Astrocyte of the cerebellum (primary cell): ENCODE measurements at regions not wholly inside any gene's neighbourhood (a gene's known extent, or its start where the extent isn't known, plus 50 kb on each side); places are given as distances from the start of the nearest gene placed in this dataset.

Experiments
- DNase-seq: peaks from one replicate; pipeline ENCODE4 v3.0.0-alpha.2; 2011; ENCODE audit warnings: low read depth
- H3K4me3 ChIP-seq: 2 replicates; pipeline ENCODE4 v1.5.1; 2011; ENCODE audit warnings: mild to moderate bottlenecking, low read depth, low read length, moderate library complexity
- CTCF ChIP-seq: IDR thresholded peaks from 2 replicates; pipeline ENCODE4 v1.5.1; 2012; ENCODE audit warnings: low read length, low read depth, moderate library complexity, mild to moderate bottlenecking; ENCODE audit errors: missing control alignments
- in situ Hi-C: cut with HindIII; loops from 2 replicates; pipeline ENCODE4 v1.10.0; 2017; ENCODE audit warnings: low sequenced_read_pairs

DNA sequence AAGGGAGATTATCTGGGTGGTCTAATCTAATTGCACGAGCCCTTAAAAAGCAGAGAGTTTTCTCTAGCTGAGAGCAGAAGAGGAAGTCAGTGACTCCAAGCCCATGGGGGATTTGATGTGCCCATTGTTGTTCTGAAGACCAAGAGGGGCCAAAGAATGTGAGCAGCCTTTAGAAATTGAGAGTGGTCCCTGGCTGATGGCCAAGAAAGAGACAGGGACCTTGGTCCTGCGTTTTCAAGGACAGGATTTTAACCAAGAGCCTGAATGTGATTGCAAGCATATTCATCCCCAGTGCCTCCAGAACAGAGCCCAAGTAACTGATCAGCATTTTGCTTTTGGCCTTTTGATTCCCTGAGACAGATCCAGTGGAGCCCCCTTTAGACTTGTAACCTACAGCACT is 1353.9 kb downstream of the AACS start:
- in situ Hi-C loops, result no loop called here
- no peak overlapping the region for H3K4me3 ChIP-seq
- DNase-seq, result no peak
- no peak for TF ChIP-seq CTCF

- no peak for TF ChIP-seq CTCF
- no peak overlapping the region for H3K4me3 ChIP-seq
- DNase-seq, result peak; percentile 64
- in situ Hi-C loops, result no loop called here
Observed at GRCh38 chr12:126424696-126425095, 1359.5 kb downstream of the AACS start.

DNA sequence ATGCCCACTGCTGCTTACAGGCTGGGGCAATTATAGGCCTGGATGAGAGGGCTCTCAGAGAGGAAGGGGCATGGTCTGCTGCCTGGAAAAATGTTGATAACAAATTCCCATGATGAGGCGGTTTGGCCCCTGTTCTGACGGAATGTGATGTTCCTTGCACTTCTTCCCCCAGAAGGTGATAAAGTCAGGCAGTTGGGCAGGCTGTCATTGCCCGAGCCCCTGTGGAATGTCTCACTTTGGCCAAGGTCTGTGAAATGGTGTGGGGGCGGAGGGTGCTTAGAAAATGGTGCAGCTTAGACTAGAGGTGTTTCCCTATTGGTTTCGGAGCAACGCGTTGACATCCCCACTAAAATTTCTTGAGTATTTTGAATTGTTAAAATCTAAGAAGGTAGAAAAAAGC is 1360.0 kb downstream of the AACS start:
- TF ChIP-seq CTCF, result no peak

DNA sequence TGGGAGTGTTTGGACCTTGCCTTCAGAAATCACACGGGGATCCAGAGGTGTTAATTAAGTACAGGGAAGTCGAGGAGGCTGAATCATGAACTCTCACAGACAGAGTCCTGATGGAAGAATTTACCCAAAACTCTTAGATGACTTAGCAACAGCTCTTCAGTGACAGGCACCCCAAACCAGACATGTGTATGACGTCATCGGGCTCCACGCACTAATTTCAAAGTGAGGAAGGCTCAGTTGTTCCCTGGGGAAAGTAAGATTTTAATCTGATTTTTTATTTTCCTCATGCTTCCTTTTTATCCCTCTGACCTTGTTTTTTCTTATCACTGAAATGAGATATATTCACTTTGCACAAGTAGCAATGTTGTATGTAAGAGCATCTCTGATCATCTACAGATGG is 1363.5 kb downstream of the AACS start:
- no peak for DNase-seq
- TF ChIP-seq CTCF, result no peak
- in situ Hi-C loops, result no loop called here
- no peak overlapping the region for H3K4me3 ChIP-seq

More for the DNA sequence above, 1360.0 kb downstream of the AACS start:
- in situ Hi-C loops, result no loop called here
- H3K4me3 ChIP-seq, result no peak overlapping the region
- DNase-seq, result no peak

- DNase-seq, result no peak
- no peak for TF ChIP-seq CTCF
- no peak overlapping the region for H3K4me3 ChIP-seq
- in situ Hi-C loops, result no loop called here
Observed at GRCh38 chr12:126430921-126431320, 1365.7 kb downstream of the AACS start.

DNA sequence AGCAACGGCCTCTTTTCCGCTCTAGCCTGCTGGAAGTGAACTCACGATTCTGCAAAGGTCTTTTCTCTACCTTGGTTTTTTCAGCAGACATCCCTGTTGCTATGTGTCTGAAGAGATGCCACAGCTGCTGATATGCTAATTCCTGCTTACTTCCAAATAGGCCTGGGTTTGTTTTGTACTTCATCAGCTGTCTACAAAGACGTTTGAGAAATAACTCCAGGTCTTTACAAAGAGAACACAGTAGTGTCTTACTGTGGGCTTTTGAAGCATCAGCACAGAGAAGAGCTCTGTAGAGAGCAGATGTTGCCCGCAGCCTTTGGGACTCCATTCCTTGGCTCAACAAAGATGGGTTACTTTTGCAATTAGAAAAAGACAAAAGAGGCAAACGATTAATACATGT is 1366.5 kb downstream of the AACS start:
- H3K4me3 ChIP-seq, result no peak overlapping the region
- no peak for DNase-seq
- in situ Hi-C loops, result no loop called here

More for the DNA sequence above, 1366.5 kb downstream of the AACS start:
- no peak for TF ChIP-seq CTCF
